ENCODE measurements at regions not wholly inside any gene's neighbourhood (a gene's known extent, or its start where the extent isn't known, plus 50 kb on each side); places are given as distances from the start of the nearest gene placed in this dataset.

- H3K36me3 Mint-ChIP-seq (ENCODE audit: unreplicated experiment) = no peaks in the 10 kb centered on the region
- no peak for DNase-seq
- no peaks in the 10 kb centered on the region for H3K9me3 Mint-ChIP-seq (ENCODE audit: unreplicated experiment)
- no peaks in the 10 kb centered on the region for H3K27me3 Mint-ChIP-seq (ENCODE audit: unreplicated experiment)
- no peak for TF ChIP-seq CTCF (IDR thresholded peaks at IDR 0.05; ENCODE audit: partially characterized antibody, unreplicated experiment)
- H3K4me3 Mint-ChIP-seq (ENCODE audit: unreplicated experiment) = no peak overlapping the region
- H3K27ac Mint-ChIP-seq (ENCODE audit: unreplicated experiment) = no peak overlapping the region
- H3K4me1 Mint-ChIP-seq (ENCODE audit: low read depth, unreplicated experiment) = no peaks in the 10 kb centered on the region
These were observed 622.9 kb downstream of the RPS29 start for GRCh38 chr14:48963231-48963790.

GRCh38 chr14:48957486-48957885 is 628.7 kb downstream of the RPS29 start:
- TF ChIP-seq CTCF (IDR thresholded peaks at IDR 0.05; ENCODE audit: partially characterized antibody, unreplicated experiment) = no peak
- Mint-ChIP-seq H3K36me3 (ENCODE audit: unreplicated experiment) (no peaks in the 10 kb centered on the region), H3K4me3 (ENCODE audit: unreplicated experiment) (no peak overlapping the region), H3K9me3 (ENCODE audit: unreplicated experiment) (no peaks in the 10 kb centered on the region), H3K27me3 (ENCODE audit: unreplicated experiment) (no peaks in the 10 kb centered on the region), H3K4me1 (ENCODE audit: low read depth, unreplicated experiment) (no peaks in the 10 kb centered on the region), H3K27ac (ENCODE audit: unreplicated experiment) (no peak overlapping the region)
- DNase-seq = no peak

GRCh38 chr14:48955857-48956256 is 630.3 kb downstream of the RPS29 start:
- TF ChIP-seq CTCF (IDR thresholded peaks at IDR 0.05; ENCODE audit: partially characterized antibody, unreplicated experiment) = no peak
- DNase-seq = no peak
- H3K4me3 Mint-ChIP-seq (ENCODE audit: unreplicated experiment) = no peak overlapping the region
- no peaks in the 10 kb centered on the region for H3K9me3 Mint-ChIP-seq (ENCODE audit: unreplicated experiment)
- no peaks in the 10 kb centered on the region for H3K4me1 Mint-ChIP-seq (ENCODE audit: low read depth, unreplicated experiment)
- no peaks in the 10 kb centered on the region for H3K27me3 Mint-ChIP-seq (ENCODE audit: unreplicated experiment)
- no peak overlapping the region for H3K27ac Mint-ChIP-seq (ENCODE audit: unreplicated experiment)
- no peaks in the 10 kb centered on the region for H3K36me3 Mint-ChIP-seq (ENCODE audit: unreplicated experiment)

- Mint-ChIP-seq H3K27me3 (ENCODE audit: unreplicated experiment) (no peaks in the 10 kb centered on the region), H3K27ac (ENCODE audit: unreplicated experiment) (no peak overlapping the region), H3K36me3 (ENCODE audit: unreplicated experiment) (no peaks in the 10 kb centered on the region), H3K4me3 (ENCODE audit: unreplicated experiment) (no peak overlapping the region), H3K9me3 (ENCODE audit: unreplicated experiment) (no peaks in the 10 kb centered on the region), H3K4me1 (ENCODE audit: low read depth, unreplicated experiment) (no peaks in the 10 kb centered on the region)
- DNase-seq = no peak
- no peak for TF ChIP-seq CTCF (IDR thresholded peaks at IDR 0.05; ENCODE audit: partially characterized antibody, unreplicated experiment)
These were observed 631.7 kb downstream of the RPS29 start for GRCh38 chr14:48954446-48954845.

GRCh38 chr14:48944809-48945208 is 641.4 kb downstream of the RPS29 start:
- no peak for DNase-seq
- H3K9me3 Mint-ChIP-seq (ENCODE audit: unreplicated experiment) = no peaks in the 10 kb centered on the region
- no peak overlapping the region for H3K4me3 Mint-ChIP-seq (ENCODE audit: unreplicated experiment)
- no peak overlapping the region for H3K27ac Mint-ChIP-seq (ENCODE audit: unreplicated experiment)
- no peaks in the 10 kb centered on the region for H3K4me1 Mint-ChIP-seq (ENCODE audit: low read depth, unreplicated experiment)
- H3K36me3 Mint-ChIP-seq (ENCODE audit: unreplicated experiment) = no peaks in the 10 kb centered on the region
- TF ChIP-seq CTCF (IDR thresholded peaks at IDR 0.05; ENCODE audit: partially characterized antibody, unreplicated experiment) = no peak
- peaks cover 1% of the 10 kb centered on the region for H3K27me3 Mint-ChIP-seq (ENCODE audit: unreplicated experiment)

Data from glutamatergic neuron (in vitro differentiated cells).